GM18861 (cell line): ENCODE measurements at regions not wholly inside any gene's neighbourhood (a gene's known extent, or its start where the extent isn't known, plus 50 kb on each side); places are given as distances from the start of the nearest gene placed in this dataset.

Experiments used
- ATAC-seq: cut with Tn5 transposase; IDR thresholded peaks from one replicate; pipeline ENCODE4 v1.9.1; 2021; ENCODE audit not compliant: unreplicated experiment

DNA sequence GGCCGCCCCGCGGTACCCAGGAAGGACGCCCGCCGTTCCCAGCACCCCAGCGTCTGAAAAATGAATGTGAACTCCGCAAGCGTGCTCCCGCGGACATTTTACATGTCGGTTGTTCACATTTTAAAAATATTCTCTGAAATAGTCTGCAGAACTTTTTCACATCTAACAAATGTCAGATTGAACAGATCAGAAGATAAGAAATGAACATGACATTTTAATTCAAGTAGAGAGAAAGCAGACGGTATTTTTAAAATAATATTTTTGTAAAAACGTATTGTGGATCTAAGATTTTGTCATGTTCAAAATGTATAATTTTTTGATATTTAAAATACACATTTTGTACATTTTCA lies 101.8 kb upstream of the DIO3 start:
- no peak for ATAC-seq

DNA sequence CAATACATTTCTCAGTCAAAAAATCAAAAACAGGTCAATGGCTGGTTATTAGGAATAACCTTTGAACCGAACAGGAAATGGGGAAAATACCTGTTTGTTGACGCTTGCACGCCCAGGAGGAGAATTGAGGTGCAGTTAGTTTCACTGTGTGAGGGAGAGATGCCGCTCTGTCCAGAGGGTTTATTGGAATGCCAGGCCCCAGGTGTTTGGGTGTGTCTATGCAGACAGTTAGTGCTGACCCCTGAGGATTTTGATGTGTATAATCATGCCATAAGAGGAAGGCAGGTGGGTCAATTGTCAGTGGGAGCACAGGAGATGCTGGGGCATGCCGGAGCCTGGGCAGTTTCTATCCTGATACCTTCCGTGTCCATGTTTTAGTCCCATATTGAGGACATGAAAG lies 100.8 kb upstream of the DIO3 start:
- no peak for ATAC-seq

DNA sequence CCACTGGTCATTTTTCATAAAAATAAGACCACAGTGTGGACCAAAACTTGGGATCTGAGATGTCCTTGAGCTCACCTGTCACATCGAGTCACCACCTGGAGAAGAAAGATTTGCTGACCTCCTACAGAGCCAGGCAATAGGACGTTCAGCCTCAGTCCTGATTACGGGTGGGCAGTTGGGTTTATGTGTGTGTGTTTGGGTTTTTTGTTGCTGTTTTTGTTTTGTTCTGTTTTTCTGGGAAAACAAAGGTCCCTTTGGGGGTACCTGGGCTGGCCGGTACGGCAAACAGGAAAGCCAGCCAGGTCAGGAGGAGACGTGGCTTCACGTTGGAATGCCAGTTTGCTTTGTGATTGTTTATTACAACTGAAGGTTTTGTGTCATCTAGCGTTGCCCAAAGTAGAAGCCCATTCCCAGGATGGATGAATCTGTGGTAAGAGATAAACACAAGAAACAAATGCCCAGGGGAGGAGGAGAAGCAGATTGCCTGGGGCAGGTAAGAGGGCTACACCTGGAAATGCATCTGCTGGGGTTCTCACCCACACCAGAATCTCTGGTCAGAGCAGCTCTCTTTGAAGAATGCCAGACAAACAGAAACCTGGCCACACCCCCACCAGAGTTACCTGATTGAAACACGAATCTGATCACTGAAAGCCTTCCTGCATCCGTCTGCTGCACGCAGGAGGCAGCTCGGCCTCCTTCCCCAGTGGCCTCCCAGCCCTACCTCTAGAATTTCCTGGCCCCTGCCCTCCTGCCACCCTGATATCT lies 100.1 kb upstream of the DIO3 start:
- no peak for ATAC-seq

DNA sequence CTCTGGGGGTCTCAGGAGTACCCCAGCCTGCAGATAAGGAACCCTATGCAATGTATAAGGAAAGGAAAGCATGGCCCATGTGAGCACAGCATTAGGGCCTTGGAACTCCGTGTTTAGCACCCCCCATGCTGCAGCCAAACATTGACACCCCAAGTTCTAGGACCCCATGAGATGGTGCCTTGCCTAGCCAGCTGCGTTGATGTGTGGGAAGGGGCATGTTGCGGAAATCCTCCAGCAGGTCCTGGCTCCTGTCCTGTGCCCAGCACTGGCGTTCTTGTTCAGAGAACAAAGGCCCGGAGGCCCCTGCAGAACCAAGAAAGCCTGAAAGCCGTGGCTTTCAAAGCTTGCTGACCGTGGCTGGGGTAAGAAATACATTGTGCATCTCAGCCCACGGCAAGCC lies 99.4 kb upstream of the DIO3 start:
- ATAC-seq: no peak

DNA sequence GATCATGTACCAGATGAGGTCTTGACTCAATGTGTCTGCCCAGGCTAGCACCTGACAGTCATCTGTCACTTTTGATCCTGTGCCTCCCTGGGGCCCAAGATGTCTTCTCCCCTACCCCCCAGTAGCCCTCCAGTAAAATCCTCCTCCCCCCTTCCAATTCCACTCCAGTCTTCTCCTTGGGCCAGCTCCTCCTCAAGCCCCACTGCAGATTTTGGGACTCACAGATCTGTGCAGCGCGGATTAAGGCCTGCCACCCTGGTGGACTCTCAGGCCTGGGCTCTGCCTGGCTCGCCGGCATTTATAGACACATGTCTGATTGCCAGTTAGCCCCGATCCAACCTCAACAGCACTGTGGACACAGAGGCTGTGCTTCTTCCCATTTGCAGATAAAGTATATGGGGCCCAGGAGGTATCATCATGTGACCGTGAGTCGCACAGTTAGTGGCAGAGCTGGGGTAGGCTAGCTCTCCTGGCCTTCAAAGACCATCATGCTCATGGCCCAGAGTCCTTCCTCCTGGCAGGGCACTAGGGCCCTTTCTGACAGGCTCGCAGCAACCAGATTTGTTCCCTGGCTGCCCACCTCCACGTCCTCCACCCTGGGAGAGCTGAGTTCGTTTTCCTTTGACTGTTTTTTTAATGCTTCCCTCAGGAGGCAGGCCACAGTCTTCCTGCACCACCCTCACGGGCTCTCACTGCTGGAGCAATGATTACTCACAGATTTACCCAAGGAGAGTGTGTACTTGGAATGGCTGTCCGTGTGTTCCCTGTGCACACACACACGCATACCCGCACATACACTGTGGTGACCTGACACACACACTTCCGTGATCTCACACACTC lies 98.3 kb upstream of the DIO3 start:
- no peak for ATAC-seq

DNA sequence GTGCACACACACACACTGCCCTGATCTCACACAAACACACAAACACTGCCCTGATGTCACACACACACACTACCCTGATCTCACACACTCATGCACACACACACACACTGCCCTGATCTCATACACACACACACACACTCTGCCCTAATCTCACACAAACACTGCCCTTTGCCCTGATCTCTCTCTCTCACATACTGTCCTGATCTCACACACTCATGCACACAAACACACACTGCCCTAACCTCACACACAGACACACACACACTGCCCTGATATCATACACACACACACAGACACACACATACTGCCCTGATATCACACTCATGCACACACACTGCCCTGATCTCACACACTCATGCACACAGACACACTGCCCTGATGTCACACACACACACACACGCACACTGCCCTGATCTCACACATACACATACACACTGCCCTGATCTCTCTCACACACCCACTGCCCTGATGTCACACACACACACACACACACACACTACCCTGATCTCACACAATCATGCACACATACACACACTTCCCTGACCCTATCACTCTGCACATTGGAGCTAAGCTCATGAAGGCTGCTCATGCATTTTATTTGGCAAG lies 97.6 kb upstream of the DIO3 start:
- no peak for ATAC-seq

DNA sequence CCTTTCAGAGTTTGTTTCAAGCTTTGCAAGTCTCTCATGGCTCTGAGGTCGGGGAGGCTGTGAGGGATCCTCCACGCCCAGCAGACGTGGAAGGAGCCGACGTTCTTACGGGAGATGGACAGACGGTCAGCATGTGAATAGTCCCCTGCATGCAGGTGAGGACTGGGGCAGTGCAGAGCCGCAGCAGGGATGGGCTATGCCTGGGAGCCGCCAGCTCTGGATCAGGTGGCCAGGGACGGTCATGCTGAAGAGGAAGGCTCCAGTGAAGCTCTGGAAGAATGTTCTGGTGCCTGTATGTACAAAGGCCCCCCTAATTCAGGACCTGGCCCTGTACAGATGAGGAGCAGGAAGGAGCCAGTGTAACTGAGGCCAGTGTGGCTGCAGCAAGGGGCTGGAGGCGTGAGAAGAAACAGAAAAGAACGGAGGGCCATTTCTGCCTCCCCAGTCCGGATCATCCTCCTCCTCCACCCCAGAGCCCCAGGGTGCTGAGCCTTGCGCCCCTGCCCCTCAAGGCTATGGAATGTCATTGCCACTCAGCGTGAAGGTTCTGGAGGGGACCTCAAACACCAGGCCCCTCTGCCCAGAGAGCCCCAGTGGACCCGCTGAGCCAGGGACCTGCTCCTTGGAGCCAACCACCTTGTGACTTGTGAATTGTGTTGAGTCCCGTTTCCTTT lies 96.8 kb upstream of the DIO3 start:
- ATAC-seq: no peak

DNA sequence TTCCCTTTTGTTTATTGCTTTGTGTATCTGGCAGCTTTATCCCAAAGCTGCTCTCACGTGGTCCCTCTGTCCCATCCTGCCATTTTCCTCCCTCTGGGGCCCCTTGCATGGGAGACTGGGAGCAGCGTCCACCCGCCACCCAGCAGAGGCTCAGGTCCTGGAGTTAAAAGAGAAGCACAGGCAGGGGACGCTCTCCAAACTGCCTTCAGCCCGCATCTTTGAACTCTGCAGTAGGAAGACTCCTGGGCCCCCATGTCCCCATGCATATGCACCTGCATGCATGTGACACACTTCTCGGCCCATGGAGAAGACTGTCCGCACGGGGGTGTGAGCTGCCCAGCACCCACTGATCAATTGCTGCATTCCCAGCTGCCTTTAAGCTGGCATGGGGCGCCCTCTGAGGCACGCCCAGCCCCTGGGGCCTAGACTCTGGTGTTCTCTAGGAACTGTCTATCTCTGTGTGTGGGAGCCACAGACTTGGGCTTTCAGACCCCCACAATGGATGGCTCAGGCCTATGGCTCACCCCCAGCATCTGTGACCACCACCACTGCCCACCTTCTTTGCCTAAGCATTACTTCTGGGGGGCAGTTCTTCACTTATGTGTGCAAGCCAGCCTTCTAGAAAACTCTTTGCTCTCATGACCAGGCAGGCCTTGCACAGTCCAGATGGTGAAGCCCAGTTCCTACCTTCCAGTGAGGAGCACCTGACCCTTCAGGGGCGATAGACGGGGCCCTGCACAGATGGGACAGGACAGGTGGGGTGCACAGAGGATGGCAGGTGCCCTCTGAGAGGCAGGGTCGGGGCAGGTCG lies 96.1 kb upstream of the DIO3 start:
- ATAC-seq: no peak

DNA sequence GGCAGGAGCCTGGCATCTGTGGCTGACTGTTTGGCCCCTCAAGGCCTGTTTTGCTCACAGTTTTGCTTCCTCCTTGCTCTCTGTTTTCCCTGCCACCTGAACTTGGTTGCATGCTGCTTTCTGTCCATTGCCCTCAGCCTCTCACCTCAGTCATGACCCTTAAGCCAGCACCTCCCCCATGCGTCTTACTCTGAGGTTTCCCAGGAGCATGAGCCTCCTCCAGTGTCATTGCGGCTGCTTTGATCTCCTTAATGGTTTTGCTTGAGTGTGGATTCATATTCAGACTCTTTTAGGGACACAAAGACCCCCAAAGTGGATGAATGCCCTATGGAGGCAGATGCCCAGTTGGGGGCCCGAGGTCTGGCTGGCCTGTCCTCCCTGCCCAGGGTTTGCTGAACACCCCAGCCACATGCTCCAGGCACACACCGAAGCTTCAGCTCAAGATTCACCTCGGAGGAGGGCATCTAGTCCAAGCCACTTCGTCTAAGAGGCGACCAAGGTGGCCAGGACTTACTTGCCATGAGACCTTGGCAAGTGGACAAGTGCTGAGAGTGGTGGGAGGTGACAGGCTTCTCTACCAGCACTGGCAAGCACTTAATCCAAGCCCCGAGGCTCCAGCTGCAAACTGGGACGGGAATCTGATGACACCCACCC lies 95.4 kb upstream of the DIO3 start:
- ATAC-seq: no peak

DNA sequence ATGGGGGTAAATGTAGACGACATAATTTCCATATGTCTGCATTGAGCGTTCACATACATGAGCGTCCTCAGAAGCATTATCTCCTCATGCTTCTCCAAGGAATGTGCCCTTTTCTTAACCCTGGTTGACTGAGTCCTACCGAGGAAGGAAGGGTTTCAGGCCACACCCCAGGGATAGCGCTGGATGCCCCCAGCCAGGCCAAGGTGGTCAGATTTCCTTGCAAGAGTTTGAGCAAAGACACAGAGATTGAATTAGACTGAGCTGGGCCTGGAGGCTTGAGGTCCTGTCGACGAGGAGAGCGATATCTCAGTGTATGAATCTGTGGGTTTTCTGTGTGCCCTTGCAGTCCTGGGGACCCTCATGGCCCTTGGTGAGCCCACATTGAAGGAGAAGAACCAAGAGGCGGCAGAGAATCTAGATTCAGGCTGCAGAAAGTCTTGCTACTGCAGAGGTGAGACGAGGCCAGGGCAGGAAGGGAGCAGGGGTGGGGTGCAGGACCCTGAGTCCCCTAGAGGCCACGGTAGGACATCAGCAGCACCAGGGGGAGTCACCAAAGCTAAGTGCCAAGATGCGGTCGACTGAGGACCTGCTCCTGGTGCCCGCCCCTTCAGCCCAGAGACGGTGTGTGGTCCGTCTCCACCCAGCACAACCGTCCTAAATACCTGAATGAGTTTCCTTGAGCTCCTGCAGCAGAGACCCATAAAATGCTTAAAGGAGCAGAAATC lies 94.7 kb upstream of the DIO3 start:
- no peak for ATAC-seq

DNA sequence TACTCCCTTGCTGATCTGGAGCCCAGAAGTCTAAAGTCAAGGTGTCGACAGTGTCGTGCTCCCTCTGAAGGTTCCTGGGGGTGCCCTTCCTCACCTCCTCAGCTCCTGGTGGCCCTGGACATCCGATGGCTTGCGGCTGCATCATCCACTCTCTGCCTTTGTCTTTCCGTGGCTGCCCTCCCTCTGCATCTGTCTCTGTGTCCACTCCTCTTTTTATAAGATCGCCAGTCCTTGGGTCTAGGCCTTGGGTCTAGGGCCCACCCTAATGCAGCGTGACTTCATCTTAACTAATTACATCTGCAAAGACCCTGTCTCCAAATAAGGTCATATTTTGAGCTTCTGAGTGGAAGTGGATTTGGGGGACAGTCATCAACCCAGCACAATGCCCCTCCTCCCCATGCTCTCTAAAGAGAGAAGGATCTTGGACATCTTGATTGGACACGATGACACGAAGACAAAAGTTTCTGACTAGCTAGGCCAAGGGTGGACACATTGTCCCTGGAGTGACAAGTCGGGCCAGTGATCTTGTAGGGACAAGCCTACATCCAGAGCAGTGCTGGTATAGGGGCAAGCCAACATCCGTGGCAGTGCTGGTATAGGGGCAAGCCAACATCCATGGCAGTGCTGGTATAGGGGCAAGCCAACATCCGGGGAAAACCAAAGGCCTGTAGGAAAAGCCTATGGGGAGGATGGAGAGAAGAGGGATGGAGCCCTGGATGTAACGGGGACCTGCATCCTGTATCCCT lies 93.9 kb upstream of the DIO3 start:
- ATAC-seq: no peak

DNA sequence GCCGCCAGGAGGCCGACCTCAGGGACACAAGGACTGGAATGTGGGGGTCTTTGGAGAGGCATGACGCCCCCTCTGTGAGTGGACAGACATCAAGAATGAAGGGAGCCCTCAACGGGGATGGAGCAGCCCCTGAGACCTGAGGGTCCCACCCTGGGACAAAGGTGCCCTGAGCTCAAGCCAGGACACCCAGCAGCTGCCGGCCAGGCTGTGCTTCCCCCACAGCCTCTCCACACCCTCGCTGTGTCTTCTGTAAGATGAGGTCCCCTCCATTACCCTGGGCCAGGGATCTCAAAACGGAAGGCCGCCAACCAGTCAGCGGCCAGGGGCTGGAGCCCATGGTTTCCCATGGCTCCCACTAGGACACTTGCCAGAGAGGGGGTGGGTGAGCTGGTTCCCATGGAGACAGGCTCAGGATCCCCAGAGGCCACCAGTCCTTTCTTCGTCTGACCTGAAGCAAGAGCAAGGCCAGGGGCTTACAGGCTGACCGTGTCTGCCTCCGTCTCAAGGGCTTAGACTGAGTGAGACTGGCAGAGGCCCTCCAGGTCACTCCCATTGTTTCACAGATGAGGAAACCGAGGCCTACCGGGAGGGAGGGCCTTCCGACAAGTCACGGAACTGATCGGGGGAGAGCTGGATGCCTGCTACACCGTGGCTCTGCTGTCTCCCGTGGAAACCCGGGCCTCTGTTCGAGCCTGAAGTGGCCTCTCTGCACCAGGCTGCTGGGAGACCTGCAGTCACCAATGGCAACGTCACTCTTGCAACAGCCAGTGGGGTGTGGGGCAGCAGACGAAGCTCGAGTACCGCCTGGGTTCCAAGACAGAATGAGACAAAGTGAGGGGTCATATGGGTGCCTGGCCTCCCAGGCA lies 91.7 kb upstream of the DIO3 start:
- no peak for ATAC-seq

DNA sequence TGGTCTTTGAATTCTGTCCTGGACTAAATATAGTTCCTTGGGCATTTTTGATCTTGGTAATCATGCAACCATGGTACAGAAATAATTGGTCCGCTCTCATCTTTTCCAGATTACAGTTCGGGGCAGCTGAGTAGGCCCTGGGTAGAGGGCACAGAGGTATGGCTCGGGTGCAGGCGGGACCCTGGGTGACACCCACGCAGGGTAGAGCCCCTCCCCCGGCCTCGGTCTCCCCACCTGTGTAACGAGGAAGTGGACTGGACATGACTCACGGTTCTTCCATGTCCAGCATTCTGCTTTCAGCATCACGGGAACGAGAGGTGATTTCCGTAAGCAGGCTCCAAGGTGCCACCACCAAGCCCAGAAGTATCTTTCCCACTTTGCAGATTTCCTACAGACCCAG lies 91.0 kb upstream of the DIO3 start:
- no peak for ATAC-seq

DNA sequence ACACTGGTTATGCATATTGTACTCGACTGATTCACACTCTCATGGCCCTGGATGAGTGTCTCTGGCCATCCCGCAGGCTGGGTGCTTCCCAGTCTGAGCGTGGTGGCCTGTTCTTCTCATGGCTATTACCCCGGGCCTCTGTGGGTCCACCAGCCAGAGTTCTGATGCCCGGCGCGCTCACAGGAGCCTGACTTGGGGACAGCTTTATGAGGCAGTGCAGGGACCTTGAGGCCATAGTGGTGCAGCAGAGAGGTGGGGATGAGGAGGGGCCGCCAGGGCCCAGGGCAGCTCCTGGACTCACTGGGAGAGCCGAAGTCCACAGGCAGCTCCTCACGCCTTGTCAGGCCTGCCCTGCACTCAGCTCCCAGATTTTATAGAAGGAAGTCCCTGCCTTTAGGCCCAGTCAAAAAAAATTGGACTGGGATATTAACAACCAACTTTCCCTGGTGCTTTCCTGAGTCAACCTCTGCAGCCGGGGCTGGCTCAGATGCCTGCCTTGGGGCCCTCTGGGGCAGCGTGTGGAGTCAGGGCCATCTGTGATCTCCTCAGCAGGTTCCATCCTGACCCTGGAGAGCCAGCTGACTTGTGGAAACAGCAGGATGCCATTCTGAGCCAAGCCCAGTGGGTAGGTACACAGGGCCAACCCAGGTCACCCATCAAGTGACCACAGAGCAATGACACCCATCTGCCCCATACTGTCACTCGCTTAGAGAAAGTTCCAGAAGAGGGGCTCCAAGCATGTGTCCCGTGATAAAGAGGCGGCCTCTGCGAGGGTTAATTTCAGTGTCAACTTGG lies 89.4 kb upstream of the DIO3 start:
- no peak for ATAC-seq

DNA sequence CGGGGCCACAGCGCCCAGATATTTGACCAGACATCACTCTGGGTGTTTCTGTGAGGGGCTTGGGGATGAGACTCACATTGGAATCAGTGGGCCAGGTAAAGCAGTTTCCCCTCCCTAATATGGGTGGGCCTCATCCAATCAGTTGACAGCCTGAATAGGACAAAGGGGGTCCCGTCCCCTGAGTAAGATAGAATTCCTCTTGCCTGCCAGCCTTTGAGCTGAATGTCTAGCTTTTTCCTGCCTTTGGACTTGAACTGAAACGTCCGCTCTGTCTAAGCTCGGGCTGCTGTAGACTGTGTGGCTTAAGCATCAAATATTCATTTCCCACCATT lies 88.8 kb upstream of the DIO3 start:
- ATAC-seq: no peak

DNA sequence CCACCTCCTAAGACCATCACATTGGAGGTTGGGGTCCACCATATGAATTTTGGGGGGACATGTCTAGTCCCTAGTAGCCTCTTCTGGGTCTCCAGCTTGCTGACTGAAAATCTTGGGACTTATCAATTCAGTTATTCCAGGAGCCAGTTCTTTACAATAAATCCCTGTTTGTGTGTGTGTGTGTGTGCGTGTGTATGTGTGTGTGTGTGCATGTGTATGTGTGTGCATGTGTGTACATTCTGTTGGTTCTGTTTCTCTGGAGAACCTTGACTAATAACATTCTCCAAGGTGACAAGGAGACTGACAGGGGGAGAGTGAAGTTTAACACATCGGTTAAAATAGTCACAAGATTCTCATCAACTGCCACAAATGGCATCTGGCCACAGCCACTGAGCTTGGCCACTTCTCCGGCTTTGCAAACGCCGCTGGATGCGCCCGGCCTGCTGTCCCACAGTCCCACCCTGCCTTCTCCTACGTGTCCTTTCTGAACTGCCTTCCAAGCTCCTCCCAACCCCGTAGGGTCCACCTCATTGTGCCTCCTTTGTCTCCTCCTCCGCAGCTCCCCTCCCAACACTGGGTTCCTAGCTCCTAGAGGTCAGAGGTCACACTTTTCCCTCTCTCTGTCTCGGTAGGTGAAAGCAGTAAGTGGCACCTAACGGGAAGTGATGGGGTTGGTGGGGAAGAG lies 88.1 kb upstream of the DIO3 start:
- ATAC-seq: no peak
